Thyroid gland (tissue), 4 donors: ENCODE measurements at regions not wholly inside any gene's neighbourhood (a gene's known extent, or its start where the extent isn't known, plus 50 kb on each side); places are given as distances from the start of the nearest gene placed in this dataset.

Source experiments
- DNase-seq, 2 donors: peaks; one replicate each; pipeline ENCODE4 v3.0.0-alpha.2; 2019
- H3K27ac ChIP-seq, 3 donors: fragments of 200-600 bp; sonication (generic); 1 replicate in 2 of 3; 2 replicates in 1 of 3; pipeline ENCODE4 v1.5.1; 2016 to 2019; ENCODE audit warnings: mild to moderate bottlenecking in 1 of 3, moderate library complexity in 1 of 3
- H3K27me3 ChIP-seq: fragments of 200-600 bp; sonication (generic); one replicate; pipeline ENCODE4 v1.5.1; 2019
- H3K36me3 ChIP-seq, 2 donors: fragments of 200-600 bp; sonication (generic); one replicate each; pipeline ENCODE4 v1.5.1; 2016 to 2019
- H3K4me1 ChIP-seq, 2 donors: fragments of 200-600 bp; sonication (generic); one replicate each; pipeline ENCODE4 v1.5.1; 2017 to 2019
- H3K4me3 ChIP-seq, 3 donors: fragments of 200-600 bp; sonication (generic); replicated peaks in 1 of 3; 1 replicate in 2 of 3; 2 replicates in 1 of 3; pipeline ENCODE4 v1.5.1; 2016; ENCODE audit warnings: mild to moderate bottlenecking in 1 of 3
- H3K9me3 ChIP-seq: fragments of 200-600 bp; sonication (generic); one replicate; pipeline ENCODE4 v1.5.1; 2017
- POLR2A ChIP-seq, 2 donors: fragments of 450-650 bp; IDR thresholded peaks; one replicate each; pipeline ENCODE4 v1.6.1; 2017; ENCODE audit warnings: antibody characterized with exemption in 2 of 2, mild to moderate bottlenecking in 2 of 2, moderate library complexity in 1 of 2
- WGBS, 2 donors: methylation state at CpG; one replicate each; pipeline ENCODE4 v1.1.5; 2017; 5-methylcytosine and 5-hydroxymethylcytosine counted together
- intact Hi-C: fragments of 100-400 bp; cut with DNase I; formaldehyde crosslinking; loops from one replicate; pipeline ENCODE4 v1.15.1; 2023
- TF ChIP-seq, protein P1 (sequence below), 6 experiments: fragments of 200-600 bp in 3 of 6; fragments of 450-650 bp in 3 of 6; sonication (generic) in 3 of 6; IDR thresholded peaks; one replicate each; pipeline ENCODE4 v1.5.1; 2016 to 2019; ENCODE audit warnings: antibody characterized with exemption in 6 of 6, mild to moderate bottlenecking in 2 of 6, inconsistent platforms in 1 of 6, moderate library complexity in 1 of 6

DNA sequence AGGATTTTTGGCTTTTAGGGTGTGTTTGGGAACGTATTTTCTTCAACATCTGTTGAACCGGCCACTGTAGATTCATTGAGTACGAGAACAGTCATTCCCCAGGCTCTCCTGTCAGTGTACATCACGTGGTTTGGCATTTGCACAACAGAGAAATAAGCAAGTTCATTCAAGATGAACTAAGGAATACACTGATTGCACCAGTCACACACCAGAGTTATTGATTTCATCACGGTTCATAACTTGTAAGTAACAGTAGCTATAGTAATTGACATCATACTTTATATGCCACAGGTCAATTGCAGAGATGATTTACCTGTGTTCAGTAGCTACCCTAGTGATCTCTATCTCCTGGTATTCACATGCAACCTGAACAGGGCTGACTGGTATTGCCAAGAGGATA, 90.7 kb upstream of the ETS2 start:
- WGBS, 2 donors = 81 to 89% methylated on average over 5 of the region's 5 CpGs
- no peak for DNase-seq
- H3K9me3 ChIP-seq = no peaks in the 10 kb centered on the region
- H3K4me3 ChIP-seq = no peak overlapping the region
- H3K27me3 ChIP-seq = no peaks in the 10 kb centered on the region
- intact Hi-C loops = no loop called here
- H3K4me1 ChIP-seq = no peaks in the 10 kb centered on the region
- no peak overlapping the region for H3K27ac ChIP-seq
- no peak for TF ChIP-seq POLR2A (IDR thresholded peaks at IDR 0.05)
- TF ChIP-seq, protein P1, sequence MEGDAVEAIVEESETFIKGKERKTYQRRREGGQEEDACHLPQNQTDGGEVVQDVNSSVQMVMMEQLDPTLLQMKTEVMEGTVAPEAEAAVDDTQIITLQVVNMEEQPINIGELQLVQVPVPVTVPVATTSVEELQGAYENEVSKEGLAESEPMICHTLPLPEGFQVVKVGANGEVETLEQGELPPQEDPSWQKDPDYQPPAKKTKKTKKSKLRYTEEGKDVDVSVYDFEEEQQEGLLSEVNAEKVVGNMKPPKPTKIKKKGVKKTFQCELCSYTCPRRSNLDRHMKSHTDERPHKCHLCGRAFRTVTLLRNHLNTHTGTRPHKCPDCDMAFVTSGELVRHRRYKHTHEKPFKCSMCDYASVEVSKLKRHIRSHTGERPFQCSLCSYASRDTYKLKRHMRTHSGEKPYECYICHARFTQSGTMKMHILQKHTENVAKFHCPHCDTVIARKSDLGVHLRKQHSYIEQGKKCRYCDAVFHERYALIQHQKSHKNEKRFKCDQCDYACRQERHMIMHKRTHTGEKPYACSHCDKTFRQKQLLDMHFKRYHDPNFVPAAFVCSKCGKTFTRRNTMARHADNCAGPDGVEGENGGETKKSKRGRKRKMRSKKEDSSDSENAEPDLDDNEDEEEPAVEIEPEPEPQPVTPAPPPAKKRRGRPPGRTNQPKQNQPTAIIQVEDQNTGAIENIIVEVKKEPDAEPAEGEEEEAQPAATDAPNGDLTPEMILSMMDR (IDR thresholded peaks at IDR 0.05) = no peak
- H3K36me3 ChIP-seq = no peaks in the 10 kb centered on the region

DNA sequence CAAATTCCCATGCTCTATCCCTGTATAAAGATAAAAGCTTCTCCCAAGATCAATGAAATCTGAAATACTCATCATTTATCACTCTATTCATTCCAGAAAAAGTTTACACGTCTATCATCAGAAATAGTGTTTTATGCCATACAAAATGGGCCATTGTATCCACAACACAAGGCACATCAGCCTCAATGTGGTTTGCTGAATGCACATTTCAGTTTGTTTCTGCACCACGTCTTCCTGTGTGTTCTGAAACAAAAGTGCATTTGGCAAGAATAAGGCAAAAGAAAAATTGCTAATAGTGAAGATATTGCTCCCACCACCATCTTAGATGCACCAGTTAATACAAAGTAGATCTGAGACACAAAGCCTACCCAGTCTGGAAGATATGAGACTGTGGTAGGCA, 89.6 kb upstream of the ETS2 start:
- WGBS, 2 donors = 89 to 94% methylated on average over 2 of the region's 2 CpGs
- intact Hi-C loops = no loop called here
- Histone ChIP-seq H3K4me1 (no peaks in the 10 kb centered on the region), H3K27me3 (no peaks in the 10 kb centered on the region), H3K27ac (no peak overlapping the region), H3K4me3 (no peak overlapping the region), H3K36me3 (no peaks in the 10 kb centered on the region), H3K9me3 (no peaks in the 10 kb centered on the region)
- TF ChIP-seq POLR2A (IDR thresholded peaks at IDR 0.05) = no peak
- TF ChIP-seq, protein P1 (IDR thresholded peaks at IDR 0.05) = no peak
- DNase-seq = no peak

DNA sequence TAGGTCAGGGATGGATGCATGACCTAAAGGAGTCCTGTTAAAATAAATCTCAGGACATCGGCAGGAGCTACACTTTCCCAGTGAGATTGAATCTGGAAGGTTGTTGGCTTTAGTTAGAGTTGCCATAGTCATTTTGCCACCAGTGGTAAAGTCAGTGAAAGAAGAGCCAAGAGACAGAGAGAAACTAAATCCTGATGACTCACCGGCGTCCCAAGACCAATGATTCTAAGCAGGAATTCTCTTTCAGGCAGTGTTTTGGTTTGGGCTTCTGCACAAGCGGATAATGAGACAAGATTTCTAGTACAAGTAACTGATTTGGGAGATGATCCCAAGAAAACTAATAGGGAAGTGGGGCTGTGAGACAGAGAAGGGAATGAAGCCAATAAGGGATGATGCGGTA, 88.8 kb upstream of the ETS2 start:
- no peak for TF ChIP-seq POLR2A (IDR thresholded peaks at IDR 0.05)
- TF ChIP-seq, protein P1 (IDR thresholded peaks at IDR 0.05) = no peak

DNA sequence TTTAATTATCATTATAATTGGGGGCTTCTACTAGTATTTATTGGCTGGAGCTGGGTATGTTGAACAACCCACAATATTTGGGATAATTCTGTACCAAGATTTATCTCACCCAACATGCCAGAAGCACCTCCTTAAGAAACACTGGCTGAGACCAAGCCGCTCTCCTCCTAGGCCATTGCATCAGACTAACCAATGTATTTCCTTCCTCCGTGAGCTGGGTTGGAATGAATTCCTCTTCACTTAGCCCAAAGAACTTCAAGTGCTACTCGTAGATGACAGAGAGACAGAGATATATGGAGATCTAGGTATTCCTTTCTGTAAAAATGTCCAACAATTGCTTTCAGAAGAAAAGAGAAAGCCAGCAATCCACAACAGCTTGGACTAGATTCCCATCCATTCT, 87.2 kb upstream of the ETS2 start:
- Histone ChIP-seq H3K27ac (no peak overlapping the region), H3K9me3 (no peaks in the 10 kb centered on the region), H3K27me3 (no peaks in the 10 kb centered on the region), H3K36me3 (no peaks in the 10 kb centered on the region), H3K4me3 (no peak overlapping the region), H3K4me1 (no peaks in the 10 kb centered on the region)
- TF ChIP-seq POLR2A (IDR thresholded peaks at IDR 0.05) = no peak
- TF ChIP-seq, protein P1 (IDR thresholded peaks at IDR 0.05) = no peak
- intact Hi-C loops = no loop called here
- WGBS, 2 donors = 71 to 73% methylated on average over 3 of the region's 3 CpGs
- no peak for DNase-seq

More for the DNA sequence above, 88.8 kb upstream of the ETS2 start:
- Histone ChIP-seq H3K36me3 (no peaks in the 10 kb centered on the region), H3K27ac (no peak overlapping the region), H3K4me1 (no peaks in the 10 kb centered on the region), H3K9me3 (no peaks in the 10 kb centered on the region), H3K4me3 (no peak overlapping the region), H3K27me3 (no peaks in the 10 kb centered on the region)
- no peak for DNase-seq
- 81 to 94% methylated on average over 5 of the region's 5 CpGs for WGBS, 2 donors
- intact Hi-C loops = no loop called here

DNA sequence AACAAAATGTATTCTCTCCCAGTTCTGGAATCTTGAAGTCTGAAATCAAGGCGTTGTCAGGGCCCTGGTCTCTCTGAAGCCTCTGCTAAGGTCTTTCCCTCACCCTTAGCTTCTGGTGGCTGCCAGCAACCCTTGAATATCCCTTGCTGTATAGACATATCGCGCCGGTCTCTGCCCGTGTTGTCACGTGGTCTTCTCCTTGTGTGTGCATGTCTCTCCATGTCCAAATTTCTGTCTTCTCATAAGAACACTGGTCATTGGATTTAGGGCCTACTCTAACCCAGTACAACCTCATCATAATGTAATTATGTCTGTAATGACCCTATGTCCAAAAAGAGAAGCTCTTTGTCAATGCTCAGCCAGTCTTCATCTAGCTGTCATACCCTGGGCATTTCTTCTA, 85.7 kb upstream of the ETS2 start:
- H3K27ac ChIP-seq = no peak overlapping the region
- H3K9me3 ChIP-seq = no peaks in the 10 kb centered on the region
- intact Hi-C loops = no loop called here
- H3K4me3 ChIP-seq = no peak overlapping the region
- no peaks in the 10 kb centered on the region for H3K36me3 ChIP-seq
- no peaks in the 10 kb centered on the region for H3K4me1 ChIP-seq
- TF ChIP-seq, protein P1 (IDR thresholded peaks at IDR 0.05) = no peak
- no peak for TF ChIP-seq POLR2A (IDR thresholded peaks at IDR 0.05)
- 94 to 96% methylated on average over 6 of the region's 6 CpGs for WGBS, 2 donors
- no peaks in the 10 kb centered on the region for H3K27me3 ChIP-seq
- no peak for DNase-seq
